ENCODE measurements at regions not wholly inside any gene's neighbourhood (a gene's known extent, or its start where the extent isn't known, plus 50 kb on each side); places are given as distances from the start of the nearest gene placed in this dataset.
"Not testable (repeated sequence)": the region's sequence is repeated elsewhere in the genome, so short reads cannot be mapped to it uniquely, and the experiment has no call there.

DNA sequence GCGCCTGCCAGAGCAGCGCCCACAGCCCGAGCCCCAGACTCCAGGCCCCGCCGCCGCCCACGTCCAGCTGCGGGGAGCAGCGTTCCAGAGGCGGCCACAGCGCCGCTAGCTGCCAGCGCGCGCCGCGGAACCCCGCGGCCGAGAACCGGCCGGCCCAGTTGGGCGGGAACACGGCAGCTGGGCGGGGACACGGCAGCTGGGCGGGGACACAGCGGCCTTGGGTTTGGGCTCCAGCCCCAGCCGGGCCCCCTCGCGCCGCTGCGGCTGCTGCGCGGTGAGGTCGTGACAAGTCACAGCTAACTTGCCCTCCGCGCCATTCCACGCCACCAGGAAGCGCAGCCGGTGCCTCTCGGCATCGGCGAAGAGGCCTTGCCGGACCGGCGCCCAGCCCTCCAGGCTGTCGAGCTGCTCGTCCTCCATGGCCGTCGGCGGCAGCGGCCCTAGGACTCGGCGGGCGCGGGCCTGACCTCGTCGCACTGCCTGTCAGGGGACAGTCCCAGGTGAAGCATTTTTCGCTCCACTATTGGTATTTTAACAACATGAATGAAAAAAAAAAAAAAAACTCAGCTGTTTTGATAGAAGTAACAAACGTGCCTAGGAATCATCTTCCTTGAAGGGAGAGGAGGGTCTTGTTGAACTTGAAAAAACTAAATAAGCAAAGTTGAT is 56.6 kb upstream of the GOLGA8N start:
- peak overlapping the region; percentile 78 for H3K27ac Mint-ChIP-seq
- H3K4me1 Mint-ChIP-seq (ENCODE audit: low read depth); H3K36me3 Mint-ChIP-seq (ENCODE audit: low read depth); H3K27me3 Mint-ChIP-seq; H3K9me3 Mint-ChIP-seq: not testable (repeated sequence)
- peak overlapping the region; percentile 69 for H3K4me3 Mint-ChIP-seq
- peak; percentile 74 for DNase-seq

DNA sequence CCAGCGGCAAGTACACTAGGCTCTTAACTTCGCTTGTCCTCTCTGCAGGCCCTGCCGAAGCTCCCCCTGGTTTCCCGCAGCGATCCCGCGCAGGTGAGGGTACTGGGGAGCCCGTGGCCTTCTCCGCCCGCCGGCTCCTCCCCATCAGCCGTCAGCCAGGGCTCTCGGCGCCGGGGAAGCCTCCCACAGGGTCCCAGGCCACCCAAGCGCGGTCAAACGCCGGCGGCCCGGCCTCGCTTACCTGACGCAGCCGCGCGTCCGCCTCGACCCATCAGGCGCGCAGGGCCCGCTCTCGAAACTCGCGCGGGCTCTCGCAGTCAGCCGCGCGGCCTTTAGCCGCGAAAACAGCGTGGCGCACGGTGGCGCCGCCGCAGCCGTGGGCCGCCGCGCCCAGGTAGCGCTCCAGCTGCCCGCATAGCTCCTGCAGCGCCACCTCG is 57.2 kb upstream of the GOLGA8N start:
- H3K4me3 Mint-ChIP-seq; DNase-seq; H3K4me1 Mint-ChIP-seq (ENCODE audit: low read depth); H3K36me3 Mint-ChIP-seq (ENCODE audit: low read depth); H3K27me3 Mint-ChIP-seq; H3K27ac Mint-ChIP-seq; H3K9me3 Mint-ChIP-seq: not testable (repeated sequence)

DNA sequence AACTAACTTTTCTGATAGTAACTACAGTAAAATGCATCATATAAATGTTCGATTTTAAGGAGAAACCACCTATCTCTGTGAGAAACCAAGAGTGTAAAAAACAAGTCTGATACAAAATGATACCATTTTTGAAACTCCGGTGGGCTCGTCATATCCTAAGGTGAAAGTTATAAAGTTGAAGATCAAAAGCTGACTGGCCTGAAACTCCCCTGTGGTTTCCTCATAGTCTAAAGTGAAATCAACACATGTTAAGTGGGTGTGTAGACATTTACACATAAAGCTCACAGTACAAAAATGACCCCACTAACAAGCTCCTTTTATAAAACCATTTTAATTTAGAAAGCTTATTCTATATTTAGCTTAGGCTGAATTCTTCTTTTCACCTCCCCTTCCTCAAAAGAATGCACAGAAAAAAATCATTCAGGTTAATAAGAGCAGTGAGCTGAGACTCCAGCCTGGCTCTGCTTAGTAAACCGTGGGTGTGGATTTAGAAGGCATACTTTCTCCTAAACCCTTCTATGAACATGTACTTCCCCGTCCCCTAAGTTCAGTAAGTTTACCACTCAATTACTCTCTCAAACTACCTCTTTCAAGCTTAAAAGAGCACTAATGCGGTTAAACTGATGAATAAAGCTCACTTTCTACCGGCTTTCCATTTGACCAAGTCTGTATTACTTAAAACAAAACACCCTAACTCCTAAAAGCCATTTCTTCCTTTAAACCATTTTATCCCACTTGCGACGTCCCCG is 57.9 kb upstream of the GOLGA8N start:
- not testable (repeated sequence) for H3K27me3 Mint-ChIP-seq; H3K27ac Mint-ChIP-seq; H3K4me1 Mint-ChIP-seq (ENCODE audit: low read depth); H3K36me3 Mint-ChIP-seq (ENCODE audit: low read depth); H3K4me3 Mint-ChIP-seq; H3K9me3 Mint-ChIP-seq; DNase-seq

DNA sequence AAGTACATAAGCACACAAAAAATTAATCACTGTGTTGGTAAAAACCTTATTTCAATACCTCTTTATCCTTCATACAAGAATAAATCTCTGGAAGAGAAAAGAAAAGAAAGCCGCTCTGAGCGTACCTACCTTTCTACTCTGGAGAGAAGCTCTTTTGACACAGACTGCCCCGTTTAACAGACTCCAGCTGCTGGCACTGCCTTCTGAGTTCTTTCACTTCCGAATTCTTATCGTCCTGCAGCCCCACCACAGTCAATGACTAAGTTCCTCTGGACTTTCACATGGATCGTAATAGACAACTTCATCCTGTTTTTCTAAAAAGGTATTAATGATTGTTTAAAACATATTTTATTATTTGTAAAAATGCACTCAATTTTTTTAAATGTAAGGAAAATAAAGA is 67.5 kb upstream of the GOLGA8O start:
- not testable (repeated sequence) for DNase-seq; H3K4me3 Mint-ChIP-seq; H3K4me1 Mint-ChIP-seq (ENCODE audit: low read depth); H3K9me3 Mint-ChIP-seq; H3K27me3 Mint-ChIP-seq; H3K27ac Mint-ChIP-seq
- H3K36me3 Mint-ChIP-seq (ENCODE audit: low read depth): peaks cover 23% of the 10 kb centered on the region

DNA sequence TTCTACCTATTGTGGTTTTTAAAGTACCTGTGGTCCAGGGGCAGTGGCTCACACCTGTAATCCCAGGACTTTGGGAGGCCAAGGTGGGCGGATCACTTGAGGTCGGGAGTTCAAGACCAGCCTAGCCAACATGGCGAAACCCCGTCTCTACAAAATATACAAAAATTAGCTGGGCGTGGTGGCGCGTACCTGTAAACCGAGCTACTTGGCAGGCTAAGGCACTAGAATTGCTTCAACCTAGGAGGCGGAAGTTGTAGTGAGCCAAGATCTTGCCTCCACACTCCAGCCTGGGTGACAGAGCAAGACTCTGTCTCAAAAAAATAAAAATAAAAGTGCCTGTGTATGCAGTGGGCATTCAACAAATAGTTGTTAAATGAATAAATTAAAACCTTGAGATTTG is 67.0 kb upstream of the GOLGA8O start:
- peaks cover 26% of the 10 kb centered on the region for H3K36me3 Mint-ChIP-seq (ENCODE audit: low read depth)
- H3K27ac Mint-ChIP-seq; H3K4me3 Mint-ChIP-seq; H3K4me1 Mint-ChIP-seq (ENCODE audit: low read depth); H3K27me3 Mint-ChIP-seq; H3K9me3 Mint-ChIP-seq; DNase-seq: not testable (repeated sequence)

DNA sequence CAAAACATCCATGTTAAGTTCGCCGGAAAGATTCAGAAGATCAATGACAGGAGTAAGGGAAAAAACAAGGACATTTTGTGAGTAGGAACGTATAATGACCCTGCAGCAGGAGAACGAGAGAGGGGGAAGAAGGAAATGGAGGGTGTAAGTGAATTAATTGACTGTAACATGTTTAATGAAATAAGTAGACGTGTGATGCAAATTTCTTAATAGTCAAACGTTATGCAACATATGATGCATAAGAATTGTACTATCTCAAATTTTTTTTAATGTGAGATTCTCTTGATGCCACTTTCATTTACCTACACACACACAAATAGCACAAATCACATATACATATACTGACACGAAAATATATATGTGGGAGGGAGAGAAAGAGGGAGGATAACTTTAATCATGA is 63.5 kb upstream of the GOLGA8O start:
- not testable (repeated sequence) for H3K4me1 Mint-ChIP-seq (ENCODE audit: low read depth); H3K4me3 Mint-ChIP-seq; H3K9me3 Mint-ChIP-seq; H3K27ac Mint-ChIP-seq; DNase-seq; H3K27me3 Mint-ChIP-seq
- peaks cover 26% of the 10 kb centered on the region for H3K36me3 Mint-ChIP-seq (ENCODE audit: low read depth)

DNA sequence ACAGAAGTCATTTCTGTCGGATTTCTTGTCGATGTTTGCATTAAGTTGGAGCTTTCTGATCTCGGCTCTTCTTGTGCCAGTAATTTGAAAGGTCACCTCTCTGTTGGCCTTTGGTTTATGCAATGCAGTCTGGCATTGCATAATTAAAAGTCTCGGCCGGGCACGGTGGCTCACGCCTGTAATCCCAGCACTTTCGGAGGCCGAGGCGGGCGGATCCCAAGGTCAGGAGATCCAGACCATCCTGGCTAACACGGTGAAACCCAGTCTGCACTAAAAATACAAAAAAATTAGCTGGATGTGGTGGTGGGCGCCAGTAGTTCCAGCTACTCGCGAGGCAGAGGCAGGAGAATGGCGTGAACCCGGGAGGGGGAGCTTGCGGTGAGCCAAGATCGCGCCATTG is 62.6 kb upstream of the GOLGA8O start:
- H3K4me1 Mint-ChIP-seq (ENCODE audit: low read depth); H3K4me3 Mint-ChIP-seq; H3K9me3 Mint-ChIP-seq; H3K27ac Mint-ChIP-seq; H3K27me3 Mint-ChIP-seq; DNase-seq: not testable (repeated sequence)
- peaks cover 26% of the 10 kb centered on the region for H3K36me3 Mint-ChIP-seq (ENCODE audit: low read depth)

DNA sequence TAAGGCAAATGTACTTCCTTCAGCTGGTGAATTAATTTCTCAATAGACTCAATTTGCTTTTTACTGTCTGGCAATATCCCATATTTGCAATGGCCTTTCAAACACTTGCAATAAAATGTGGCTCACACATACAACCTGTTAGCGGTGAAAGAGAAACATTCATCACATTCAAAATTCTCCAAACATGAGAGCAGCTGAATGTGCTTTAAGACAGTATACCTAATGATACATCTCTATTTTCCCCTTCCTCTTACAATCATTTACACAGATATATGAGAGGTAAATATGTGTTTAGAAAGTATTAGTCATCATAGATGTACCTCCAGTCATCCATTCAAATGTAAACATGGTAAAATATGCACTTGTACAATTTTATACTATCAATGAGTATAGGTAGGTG is 61.5 kb upstream of the GOLGA8O start:
- not testable (repeated sequence) for H3K4me3 Mint-ChIP-seq; H3K9me3 Mint-ChIP-seq; DNase-seq; H3K27me3 Mint-ChIP-seq; H3K4me1 Mint-ChIP-seq (ENCODE audit: low read depth); H3K27ac Mint-ChIP-seq
- H3K36me3 Mint-ChIP-seq (ENCODE audit: low read depth): peaks cover 24% of the 10 kb centered on the region

DNA sequence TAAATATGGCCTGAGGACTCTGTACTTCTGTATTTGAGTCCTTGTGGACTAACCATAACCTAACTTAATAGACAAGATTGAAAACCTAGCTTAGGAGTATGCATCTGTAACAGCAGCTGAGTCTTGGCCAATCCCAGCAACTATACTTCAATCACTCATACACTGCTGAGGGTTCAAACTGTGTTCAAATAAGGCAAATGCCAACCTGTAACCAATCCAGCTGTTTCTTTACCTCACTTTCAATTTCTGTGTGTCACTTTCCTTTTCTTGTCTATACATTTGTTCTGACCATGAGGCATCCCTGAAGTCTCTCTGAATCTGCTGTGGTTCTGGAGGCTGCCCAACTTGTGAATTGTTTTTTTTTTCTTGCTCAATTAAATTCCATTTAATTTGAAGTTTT is 57.9 kb upstream of the GOLGA8O start:
- H3K36me3 Mint-ChIP-seq (ENCODE audit: low read depth); DNase-seq; H3K27ac Mint-ChIP-seq; H3K4me1 Mint-ChIP-seq (ENCODE audit: low read depth); H3K27me3 Mint-ChIP-seq; H3K9me3 Mint-ChIP-seq; H3K4me3 Mint-ChIP-seq: not testable (repeated sequence)

DNA sequence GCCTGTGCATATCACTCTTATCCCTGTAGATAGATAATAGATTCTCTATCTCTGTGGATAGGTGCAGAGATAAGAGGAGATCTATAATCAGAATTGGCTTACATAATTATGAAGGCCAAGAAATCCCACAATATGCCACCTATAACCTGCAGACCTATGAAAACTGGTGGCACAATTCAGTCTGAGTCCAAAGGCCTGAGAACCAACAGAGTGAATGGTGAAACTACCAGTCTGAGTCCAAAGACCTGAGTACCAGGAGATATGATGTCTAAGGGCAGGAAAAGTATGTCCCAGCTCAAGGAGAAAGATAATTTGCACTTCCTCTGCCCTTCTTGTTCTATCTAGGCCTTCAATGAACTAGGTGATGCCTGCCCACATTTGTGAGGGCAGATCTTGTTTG is 54.6 kb upstream of the GOLGA8O start:
- not testable (repeated sequence) for H3K27ac Mint-ChIP-seq; H3K36me3 Mint-ChIP-seq (ENCODE audit: low read depth); DNase-seq

DNA sequence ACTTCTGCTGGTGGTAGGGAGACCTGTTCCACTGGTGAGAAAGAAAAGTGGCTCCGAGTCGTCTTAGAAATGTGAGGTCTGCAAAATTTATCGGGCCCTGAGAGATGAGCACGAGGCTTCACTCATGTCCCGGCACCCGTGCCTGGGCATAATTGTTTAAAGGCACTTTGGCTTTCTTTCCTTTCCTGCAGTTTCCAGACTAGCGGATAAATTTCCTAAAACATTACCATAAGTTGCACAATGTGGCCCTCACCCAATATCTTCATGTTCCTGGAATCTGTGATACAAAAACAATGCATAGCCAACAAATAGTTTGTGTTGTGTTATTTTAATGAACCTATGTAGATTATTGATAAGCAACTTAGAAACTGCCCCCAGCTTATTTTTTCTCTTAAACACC is 52.6 kb upstream of the GOLGA8O start:
- not testable (repeated sequence) for H3K36me3 Mint-ChIP-seq (ENCODE audit: low read depth); DNase-seq; H3K27me3 Mint-ChIP-seq; H3K4me3 Mint-ChIP-seq; H3K9me3 Mint-ChIP-seq; H3K27ac Mint-ChIP-seq; H3K4me1 Mint-ChIP-seq (ENCODE audit: low read depth)

More for the DNA sequence above, 54.6 kb upstream of the GOLGA8O start:
- H3K4me1 Mint-ChIP-seq (ENCODE audit: low read depth); H3K27me3 Mint-ChIP-seq; H3K9me3 Mint-ChIP-seq; H3K4me3 Mint-ChIP-seq: not testable (repeated sequence)

DNA sequence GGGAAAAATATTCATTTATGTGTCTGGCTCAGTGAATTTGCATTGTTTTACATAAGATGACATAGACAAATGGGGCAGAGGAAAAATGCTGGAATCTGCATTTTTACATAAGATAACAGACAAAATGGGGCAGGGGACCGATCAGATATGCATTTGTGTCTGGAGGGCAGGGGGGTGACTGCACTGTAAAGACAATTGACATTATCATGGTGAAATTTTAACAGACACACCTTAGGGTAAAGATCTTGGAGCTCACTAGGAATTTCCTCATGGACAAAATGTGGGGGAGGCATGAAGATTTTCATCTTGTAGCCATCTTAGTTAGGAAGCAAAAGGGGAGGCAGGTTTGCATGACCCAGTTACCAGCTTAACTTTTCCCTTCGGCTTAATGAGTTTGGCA is 51.4 kb upstream of the GOLGA8O start:
- H3K4me3 Mint-ChIP-seq, H3K27ac Mint-ChIP-seq: not testable (repeated sequence)

DNA sequence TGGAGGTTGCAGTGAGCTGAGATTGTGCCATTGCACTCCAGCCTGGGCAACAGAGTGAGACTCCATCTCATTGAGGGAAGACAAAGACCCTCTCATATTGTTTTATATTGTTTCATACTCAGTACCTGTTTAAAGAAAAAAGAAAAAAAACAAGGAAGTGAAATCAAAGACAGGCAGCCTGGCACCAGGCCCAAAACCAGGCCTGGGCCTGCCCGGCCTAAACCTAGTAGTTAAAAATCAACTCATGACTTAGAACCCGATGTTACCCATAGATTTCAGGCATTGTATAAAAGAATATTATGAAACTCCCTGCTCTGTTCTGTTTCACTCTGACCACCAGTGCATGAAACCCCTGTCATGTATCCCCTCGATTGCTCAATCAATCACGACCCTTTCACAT is 50.2 kb upstream of the GOLGA8O start:
- not testable (repeated sequence) for H3K4me1 Mint-ChIP-seq (ENCODE audit: low read depth); H3K9me3 Mint-ChIP-seq; H3K27me3 Mint-ChIP-seq; DNase-seq; H3K36me3 Mint-ChIP-seq (ENCODE audit: low read depth); H3K4me3 Mint-ChIP-seq; H3K27ac Mint-ChIP-seq

More for the DNA sequence above, 51.4 kb upstream of the GOLGA8O start:
- not testable (repeated sequence) for H3K27me3 Mint-ChIP-seq; H3K36me3 Mint-ChIP-seq (ENCODE audit: low read depth); H3K9me3 Mint-ChIP-seq; DNase-seq; H3K4me1 Mint-ChIP-seq (ENCODE audit: low read depth)
